Mesothelial cell of epicardium (in vitro differentiated cells): ENCODE measurements at regions not wholly inside any gene's neighbourhood (a gene's known extent, or its start where the extent isn't known, plus 50 kb on each side); places are given as distances from the start of the nearest gene placed in this dataset.

Experiments
- DNase-seq, 2 experiments: peaks; one replicate each; pipeline ENCODE4 v3.0.0; 2021; ENCODE audit warnings: low spot score in 2 of 2; ENCODE audit not compliant: unreplicated experiment in 2 of 2
- H3K27ac Mint-ChIP-seq: 2 replicates; pipeline ENCODE4 v1.8.0; 2021; ENCODE audit warnings: mixed read lengths
- H3K27me3 Mint-ChIP-seq: 2 replicates; pipeline ENCODE4 v1.8.0; 2021; ENCODE audit warnings: low read depth, mixed read lengths
- H3K36me3 Mint-ChIP-seq: 2 replicates; pipeline ENCODE4 v1.8.0; 2021; ENCODE audit warnings: mixed read lengths
- H3K4me1 Mint-ChIP-seq: 2 replicates; pipeline ENCODE4 v1.8.0; 2021; ENCODE audit warnings: mixed read lengths
- H3K4me3 Mint-ChIP-seq: 2 replicates; pipeline ENCODE4 v1.8.0; 2021; ENCODE audit warnings: mild to moderate bottlenecking, moderate library complexity, mixed read lengths
- H3K9me3 Mint-ChIP-seq: 2 replicates; pipeline ENCODE4 v1.8.0; 2021; ENCODE audit warnings: mixed read lengths
- CTCF ChIP-seq: fragments of 200-600 bp; sonication (generic); IDR thresholded peaks from one replicate; pipeline ENCODE4 v1.5.0; 2021; ENCODE audit warnings: antibody characterized with exemption; ENCODE audit not compliant: unreplicated experiment

GRCh38 chr16:11401161-11402050 lies 56.1 kb downstream of the RMI2 start:
- TF ChIP-seq CTCF = no peak
- Mint-ChIP-seq H3K36me3 (no peaks in the 10 kb centered on the region), H3K27ac (no peak overlapping the region), H3K27me3 (no peaks in the 10 kb centered on the region), H3K9me3 (no peaks in the 10 kb centered on the region), H3K4me3 (no peak overlapping the region), H3K4me1 (peaks cover 4% of the 10 kb centered on the region)
- DNase-seq = no peak

- TF ChIP-seq CTCF = no peak
- DNase-seq = no peak
- no peak overlapping the region for H3K4me3 Mint-ChIP-seq
- H3K27ac Mint-ChIP-seq = no peak overlapping the region
- no peaks in the 10 kb centered on the region for H3K27me3 Mint-ChIP-seq
- no peaks in the 10 kb centered on the region for H3K4me1 Mint-ChIP-seq
- peaks cover 1% of the 10 kb centered on the region for H3K9me3 Mint-ChIP-seq
- H3K36me3 Mint-ChIP-seq = no peaks in the 10 kb centered on the region
These were observed 56.9 kb downstream of the RMI2 start for GRCh38 chr16:11402051-11402744.

- no peak for TF ChIP-seq CTCF
- H3K36me3 Mint-ChIP-seq = no peaks in the 10 kb centered on the region
- no peak overlapping the region for H3K27ac Mint-ChIP-seq
- H3K4me1 Mint-ChIP-seq = peaks cover 2% of the 10 kb centered on the region
- no peaks in the 10 kb centered on the region for H3K27me3 Mint-ChIP-seq
- DNase-seq = no peak
- peaks cover 3% of the 10 kb centered on the region for H3K9me3 Mint-ChIP-seq
- no peak overlapping the region for H3K4me3 Mint-ChIP-seq
These were observed 57.7 kb downstream of the RMI2 start for GRCh38 chr16:11402745-11403533.

- peaks cover 3% of the 10 kb centered on the region for H3K4me1 Mint-ChIP-seq
- H3K27ac Mint-ChIP-seq = no peak overlapping the region
- H3K27me3 Mint-ChIP-seq = no peaks in the 10 kb centered on the region
- H3K4me3 Mint-ChIP-seq = no peak overlapping the region
- TF ChIP-seq CTCF = no peak
- H3K36me3 Mint-ChIP-seq = no peaks in the 10 kb centered on the region
- H3K9me3 Mint-ChIP-seq = peaks cover 3% of the 10 kb centered on the region
- no peak for DNase-seq
These were observed 58.2 kb downstream of the RMI2 start for GRCh38 chr16:11403534-11403795.

- H3K27me3 Mint-ChIP-seq = no peaks in the 10 kb centered on the region
- peaks cover 3% of the 10 kb centered on the region for H3K9me3 Mint-ChIP-seq
- DNase-seq = no peak
- H3K4me3 Mint-ChIP-seq = no peak overlapping the region
- H3K36me3 Mint-ChIP-seq = no peaks in the 10 kb centered on the region
- TF ChIP-seq CTCF = no peak
- H3K27ac Mint-ChIP-seq = no peak overlapping the region
- H3K4me1 Mint-ChIP-seq = peaks cover 6% of the 10 kb centered on the region
These were observed 58.7 kb downstream of the RMI2 start for GRCh38 chr16:11403920-11404319.
